Amniotic epithelial cell (primary cell): ENCODE measurements at regions not wholly inside any gene's neighbourhood (a gene's known extent, or its start where the extent isn't known, plus 50 kb on each side); places are given as distances from the start of the nearest gene placed in this dataset.
A peak's percentile ranks its signal among the peaks of the same experiment; 100 is the strongest.

Experiments
- DNase-seq: peaks from one replicate; pipeline ENCODE4 v3.0.0-alpha.2; 2010; ENCODE audit warnings: low read depth

DNA sequence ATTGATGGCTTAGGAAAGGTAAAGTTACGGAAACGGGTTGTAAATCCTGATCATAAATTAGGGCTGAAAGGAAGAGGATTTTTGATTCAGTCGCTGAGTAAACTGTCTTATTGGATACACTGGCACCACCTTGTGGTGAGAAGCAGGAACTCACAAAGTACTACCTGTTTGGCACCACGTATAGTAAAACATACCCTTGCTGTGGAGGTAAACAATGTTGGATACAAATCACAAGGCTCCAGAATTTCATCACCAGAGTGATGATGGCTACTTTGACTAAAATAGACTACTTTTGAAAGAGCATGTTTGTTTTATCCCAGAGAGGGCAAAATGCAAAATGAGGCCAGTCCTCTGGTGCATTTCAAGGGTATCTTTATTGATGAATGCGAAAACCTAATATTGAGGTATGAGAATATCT lies 216.9 kb downstream of the IGSF11 start:
- DNase-seq: peak; percentile 45

DNA sequence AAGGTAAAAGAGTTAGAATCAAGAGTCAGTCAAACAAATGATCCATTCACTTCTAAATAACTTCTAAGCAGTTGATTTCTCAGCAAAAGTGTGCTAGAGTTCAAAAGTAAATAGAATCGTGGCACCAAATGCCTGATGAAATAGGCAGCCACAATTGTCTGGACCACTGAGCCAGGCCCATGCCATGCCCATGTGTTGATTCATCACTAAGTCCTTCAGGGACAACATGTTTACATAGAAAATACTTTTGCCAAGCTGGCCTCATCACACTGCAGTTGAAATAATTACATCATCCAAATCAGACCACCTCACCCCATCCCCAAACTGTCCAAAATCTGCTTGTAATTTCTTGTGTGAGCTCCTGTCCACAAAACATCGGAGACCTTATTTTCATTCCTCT lies 216.3 kb downstream of the IGSF11 start:
- DNase-seq: peak; percentile 35

DNA sequence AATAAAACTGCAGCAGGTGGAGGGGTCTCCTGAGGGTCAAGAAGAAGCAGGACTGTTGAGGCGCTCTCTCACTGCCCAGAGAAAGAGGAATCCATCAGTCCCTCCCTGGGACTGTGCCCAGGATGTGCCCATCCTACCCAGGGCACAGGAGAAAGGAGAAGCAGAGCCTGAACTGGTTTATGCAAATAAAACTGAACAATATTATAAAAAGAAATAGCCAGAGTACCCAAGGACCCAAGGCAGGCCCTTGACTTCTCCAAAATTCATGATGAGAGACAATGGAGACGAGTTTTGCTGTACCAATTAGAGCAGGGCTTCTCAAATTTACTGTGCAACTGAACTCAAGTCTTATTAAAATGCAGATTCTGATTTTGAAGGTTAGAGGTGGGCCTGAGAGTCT lies 211.0 kb downstream of the IGSF11 start:
- DNase-seq: no peak

DNA sequence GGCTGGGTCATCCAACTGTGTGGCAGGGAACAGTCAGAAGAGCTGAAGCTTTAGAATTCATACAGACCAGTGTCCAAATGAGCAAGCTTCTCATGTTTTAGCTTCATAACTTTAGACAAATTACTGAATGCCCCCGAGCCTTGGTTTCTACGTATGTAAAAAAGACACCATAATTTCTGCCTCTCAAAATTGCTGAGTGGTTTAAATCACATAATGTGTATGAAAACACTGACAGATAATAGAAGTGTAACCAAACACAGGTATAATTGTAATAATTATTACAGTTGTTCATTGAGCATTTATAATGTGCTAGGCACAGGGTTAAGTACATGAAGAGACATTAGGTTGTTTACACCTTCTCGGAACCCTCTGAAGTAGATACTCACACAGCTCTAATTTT lies 207.2 kb downstream of the IGSF11 start:
- DNase-seq: no peak

DNA sequence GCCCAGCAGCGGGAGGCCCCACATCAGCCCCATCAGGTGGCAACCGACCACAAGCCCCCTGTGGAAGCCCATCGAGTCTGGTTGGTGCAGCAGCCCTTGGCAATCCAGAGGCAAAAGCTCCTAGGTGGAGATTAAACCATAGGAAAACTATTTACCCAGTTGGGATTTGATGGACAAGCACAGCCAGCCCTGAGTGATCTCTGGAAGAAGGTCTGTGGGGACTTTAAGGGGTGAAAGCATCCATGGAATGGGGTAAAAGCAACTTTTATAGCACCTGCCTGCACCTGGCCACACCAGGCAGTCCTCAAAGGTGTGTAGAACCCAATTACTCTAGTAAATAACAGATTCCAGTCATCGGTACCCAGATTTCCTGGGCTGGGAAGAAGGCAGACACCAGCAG lies 206.3 kb downstream of the IGSF11 start:
- DNase-seq: no peak

DNA sequence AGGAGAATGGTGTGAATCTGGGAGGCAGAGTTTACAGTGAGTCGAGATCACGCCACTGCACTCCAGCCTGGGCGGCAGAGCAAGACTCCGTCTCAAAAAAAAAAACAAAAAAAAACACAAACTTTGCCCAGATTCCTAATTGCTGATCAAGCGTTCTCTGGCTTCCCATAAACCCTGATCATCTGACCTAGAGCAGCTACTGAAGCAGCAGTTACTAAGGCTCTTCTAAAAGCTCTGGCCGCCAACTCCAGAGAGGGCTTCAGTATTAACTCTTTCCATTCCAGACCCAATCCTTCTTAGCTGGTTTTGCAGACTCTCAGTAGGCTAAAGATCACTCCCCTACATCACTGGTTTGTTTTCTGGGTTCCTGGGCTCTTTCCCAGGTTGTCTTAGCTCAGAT lies 201.6 kb downstream of the IGSF11 start:
- DNase-seq: no peak

DNA sequence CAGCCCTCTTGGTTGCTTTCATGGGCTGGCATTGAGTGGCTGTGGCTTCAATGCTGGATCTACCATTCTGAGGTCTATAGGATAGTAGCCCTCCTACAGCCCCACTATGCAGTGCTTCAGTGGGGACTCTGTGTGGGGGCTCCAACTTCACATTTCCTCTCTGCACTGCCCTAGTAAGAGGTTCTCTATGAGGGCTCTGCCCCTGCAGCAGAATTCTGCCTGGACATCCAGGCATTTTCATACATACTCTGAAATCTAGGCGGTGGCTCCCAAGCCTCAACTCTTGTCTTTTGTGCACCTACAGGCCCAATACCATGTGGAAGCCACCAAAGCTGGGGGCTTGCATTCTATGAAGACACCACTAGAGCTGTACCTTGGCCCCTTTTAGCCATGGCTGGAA lies 195.8 kb downstream of the IGSF11 start:
- DNase-seq: no peak

DNA sequence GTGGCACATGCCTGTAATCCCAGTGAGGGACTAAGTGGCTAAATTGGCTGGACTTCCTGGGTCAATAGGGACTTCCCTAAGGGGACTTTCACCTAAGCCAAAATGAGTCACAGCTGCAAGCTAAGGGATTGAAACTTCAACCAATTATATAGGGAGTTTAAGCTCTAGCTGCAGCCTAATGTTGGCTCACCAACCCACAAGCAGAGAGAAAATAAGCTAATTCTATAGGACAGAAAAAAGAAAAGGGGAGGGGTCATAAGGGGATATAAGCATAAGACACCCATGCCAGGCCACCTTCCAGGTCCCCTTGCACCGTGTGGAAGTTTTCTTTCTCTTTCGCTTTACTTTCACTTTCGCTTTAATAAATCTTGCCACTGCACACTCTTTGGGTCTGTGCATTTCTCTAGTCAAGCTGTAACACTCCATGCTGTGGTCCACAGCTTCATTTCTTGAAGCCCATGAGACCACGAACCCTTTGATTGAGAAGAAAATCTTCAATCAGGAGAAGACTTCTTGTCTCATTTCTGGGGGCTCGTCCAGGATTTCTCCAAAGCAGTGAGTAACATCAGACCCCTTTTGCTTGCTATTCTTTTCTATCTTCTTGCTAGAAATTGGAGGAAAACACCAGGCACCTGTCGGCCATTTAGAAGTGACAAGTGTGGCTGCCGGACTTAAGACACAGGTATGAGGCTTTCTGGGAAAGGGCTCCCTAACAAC lies 192.3 kb downstream of the IGSF11 start:
- DNase-seq: peak; percentile 11

DNA sequence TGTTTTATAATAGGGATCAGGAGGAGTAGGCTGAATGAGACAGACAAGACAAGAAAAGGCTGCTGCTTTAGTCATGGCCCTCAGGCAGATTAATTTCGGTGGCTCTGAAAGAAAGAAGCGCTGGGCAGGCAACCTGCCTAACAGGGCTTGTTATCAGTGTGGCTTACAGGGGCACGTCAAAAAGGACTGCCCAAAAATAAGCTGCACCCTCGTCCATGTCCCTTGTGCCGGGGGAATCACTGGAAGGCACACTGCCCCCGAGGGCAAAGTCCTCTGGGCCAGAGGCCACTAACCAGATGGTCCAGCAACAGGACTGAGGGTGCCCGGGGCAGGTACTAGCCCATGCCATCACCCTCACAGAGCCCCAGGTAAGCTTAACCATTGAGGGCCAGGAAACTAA lies 188.5 kb downstream of the IGSF11 start:
- DNase-seq: no peak
